ENCODE measurements at regions not wholly inside any gene's neighbourhood (a gene's known extent, or its start where the extent isn't known, plus 50 kb on each side); places are given as distances from the start of the nearest gene placed in this dataset.
"Not testable (repeated sequence)": the region's sequence is repeated elsewhere in the genome, so short reads cannot be mapped to it uniquely, and the experiment has no call there.

DNA sequence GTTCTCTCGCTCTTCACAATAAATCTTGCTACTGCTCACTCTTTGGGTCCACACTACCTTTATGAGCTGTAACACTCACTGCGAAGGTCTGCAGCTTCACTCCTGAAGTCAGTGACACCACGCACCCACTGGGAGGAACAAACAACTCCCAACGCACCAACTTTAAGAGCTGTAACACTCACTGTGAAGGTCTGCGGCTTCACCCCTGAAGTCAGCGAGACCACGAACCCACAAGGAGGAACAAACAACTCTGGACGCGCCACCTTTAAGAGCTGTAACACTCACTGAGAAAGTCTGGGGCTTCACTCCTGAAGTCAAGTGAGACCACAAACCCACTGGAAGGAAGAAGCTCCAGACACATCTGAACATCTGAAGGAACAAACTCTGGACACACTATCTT, 89.5 kb upstream of the ITM2A start:
- H3K27ac ChIP-seq (ENCODE audit: low read depth in 1 of 2, low read length in 2 of 2); H3K27me3 ChIP-seq (ENCODE audit: control insufficient read depth in 1 of 2, insufficient read depth in 2 of 2, low read length in 1 of 2); H3K4me1 ChIP-seq (ENCODE audit: control insufficient read depth in 1 of 2, insufficient read depth in 2 of 2, low read length in 2 of 2); intact Hi-C loops (cut with DNase I); H3K9me3 ChIP-seq (ENCODE audit: control insufficient read depth, low read length); H3K4me3 ChIP-seq (ENCODE audit: low read length in 2 of 2); DNase-seq; H3K36me3 ChIP-seq (ENCODE audit: control insufficient read depth in 1 of 2, insufficient read depth in 2 of 2, low read length in 1 of 2); ATAC-seq (ENCODE audit: low FRiP score): not testable (repeated sequence)
- WGBS, 2 donors, result 83 to 92% methylated on average over 9 of the region's 9 CpGs

DNA sequence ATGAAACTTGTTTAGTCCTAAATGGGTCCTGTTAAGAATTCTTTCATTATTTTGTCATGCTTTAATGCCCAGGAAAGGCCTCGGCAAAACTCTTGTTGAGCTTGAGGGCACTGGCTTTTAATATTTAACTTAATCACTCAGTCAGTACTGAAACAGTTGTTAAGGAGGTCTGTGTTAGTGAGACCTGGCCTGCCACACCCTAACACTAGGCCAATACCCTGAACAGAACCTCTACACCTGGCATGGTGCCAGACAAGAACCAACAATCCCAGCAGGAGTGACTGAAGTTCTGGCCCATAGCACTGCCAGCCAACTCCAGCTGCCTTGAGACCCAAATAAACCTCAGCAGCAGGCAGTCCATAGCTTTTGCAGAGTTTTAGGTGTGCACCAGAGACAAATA, 85.7 kb upstream of the ITM2A start:
- H3K27ac ChIP-seq (ENCODE audit: low read depth in 1 of 2, low read length in 2 of 2), result no peak overlapping the region
- H3K4me1 ChIP-seq (ENCODE audit: control insufficient read depth in 1 of 2, insufficient read depth in 2 of 2, low read length in 2 of 2), result no peaks in the 10 kb centered on the region
- no peak overlapping the region for H3K4me3 ChIP-seq (ENCODE audit: low read length in 2 of 2)
- ATAC-seq (ENCODE audit: low FRiP score) (no peak), DNase-seq (no peak)
- no peaks in the 10 kb centered on the region for H3K9me3 ChIP-seq (ENCODE audit: control insufficient read depth, low read length)
- intact Hi-C loops (cut with DNase I), result no loop called here
- H3K36me3 ChIP-seq (ENCODE audit: control insufficient read depth in 1 of 2, insufficient read depth in 2 of 2, low read length in 1 of 2), result no peaks in the 10 kb centered on the region
- no peaks in the 10 kb centered on the region for H3K27me3 ChIP-seq (ENCODE audit: control insufficient read depth in 1 of 2, insufficient read depth in 2 of 2, low read length in 1 of 2)
- 52 to 64% methylated on average over 1 of the region's 1 CpG for WGBS, 2 donors

DNA sequence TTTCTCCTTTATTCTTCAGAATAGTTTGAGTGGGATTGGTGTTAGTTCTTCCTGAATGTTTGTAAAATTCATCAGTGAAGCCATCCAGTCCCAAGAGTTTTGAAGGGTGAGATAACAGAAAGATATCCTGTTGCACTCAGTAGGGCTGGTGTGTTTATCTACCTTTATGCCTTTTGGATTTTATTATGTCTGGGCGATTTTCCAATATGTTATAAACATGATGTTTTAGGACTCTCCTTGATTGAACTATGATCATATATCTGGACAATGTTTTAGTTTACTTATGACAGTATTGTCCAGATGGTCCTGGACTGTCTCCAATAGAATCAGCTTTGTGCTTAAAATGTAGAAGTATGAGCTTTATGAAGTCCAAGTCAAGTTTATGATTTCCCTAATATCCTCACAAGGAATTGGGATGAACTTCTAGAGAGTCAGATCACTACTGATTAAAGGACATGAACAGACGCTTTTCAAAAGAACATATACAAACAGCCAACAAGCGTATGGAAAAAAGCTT, 77.6 kb upstream of the ITM2A start:
- no peak overlapping the region for H3K27ac ChIP-seq (ENCODE audit: low read depth in 1 of 2, low read length in 2 of 2)
- intact Hi-C loops (cut with DNase I), result no loop called here
- DNase-seq (no peak), ATAC-seq (ENCODE audit: low FRiP score) (no peak)
- H3K9me3 ChIP-seq (ENCODE audit: control insufficient read depth, low read length), result no peaks in the 10 kb centered on the region
- WGBS, 2 donors, result 68 to 79% methylated on average over 3 of the region's 3 CpGs
- no peak overlapping the region for H3K4me3 ChIP-seq (ENCODE audit: low read length in 2 of 2)
- H3K4me1 ChIP-seq (ENCODE audit: control insufficient read depth in 1 of 2, insufficient read depth in 2 of 2, low read length in 2 of 2), result no peaks in the 10 kb centered on the region
- no peaks in the 10 kb centered on the region for H3K36me3 ChIP-seq (ENCODE audit: control insufficient read depth in 1 of 2, insufficient read depth in 2 of 2, low read length in 1 of 2)
- no peaks in the 10 kb centered on the region for H3K27me3 ChIP-seq (ENCODE audit: control insufficient read depth in 1 of 2, insufficient read depth in 2 of 2, low read length in 1 of 2)

DNA sequence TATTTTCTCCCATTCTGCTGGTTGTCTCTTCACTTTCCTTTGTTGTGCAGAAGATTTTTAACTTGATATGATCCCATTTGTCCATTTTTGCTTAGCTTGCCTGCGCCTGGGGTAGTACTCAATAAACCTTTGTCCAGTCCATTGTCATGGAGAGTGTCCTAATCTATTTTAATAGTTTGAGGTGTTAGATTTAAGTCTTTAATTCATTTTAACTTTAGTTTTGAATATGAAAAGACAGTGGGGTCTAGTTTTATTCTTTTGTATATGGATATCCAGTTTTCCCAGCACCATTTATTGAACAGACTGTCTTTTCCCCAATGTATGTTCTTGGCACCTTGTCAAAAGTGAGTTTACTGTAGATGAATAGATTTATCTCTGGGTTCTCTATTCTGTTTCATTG, 76.0 kb upstream of the ITM2A start:
- Histone ChIP-seq H3K9me3 (ENCODE audit: control insufficient read depth, low read length) (no peaks in the 10 kb centered on the region), H3K4me3 (ENCODE audit: low read length in 2 of 2) (no peak overlapping the region), H3K4me1 (ENCODE audit: control insufficient read depth in 1 of 2, insufficient read depth in 2 of 2, low read length in 2 of 2) (no peaks in the 10 kb centered on the region), H3K27ac (ENCODE audit: low read depth in 1 of 2, low read length in 2 of 2) (no peak overlapping the region), H3K27me3 (ENCODE audit: control insufficient read depth in 1 of 2, insufficient read depth in 2 of 2, low read length in 1 of 2) (no peaks in the 10 kb centered on the region), H3K36me3 (ENCODE audit: control insufficient read depth in 1 of 2, insufficient read depth in 2 of 2, low read length in 1 of 2) (no peaks in the 10 kb centered on the region)
- ATAC-seq (ENCODE audit: low FRiP score) (no peak), DNase-seq (no peak)
- WGBS, 2 donors, result 67 to 87% methylated on average over 1 of the region's 1 CpG
- intact Hi-C loops (cut with DNase I), result no loop called here

DNA sequence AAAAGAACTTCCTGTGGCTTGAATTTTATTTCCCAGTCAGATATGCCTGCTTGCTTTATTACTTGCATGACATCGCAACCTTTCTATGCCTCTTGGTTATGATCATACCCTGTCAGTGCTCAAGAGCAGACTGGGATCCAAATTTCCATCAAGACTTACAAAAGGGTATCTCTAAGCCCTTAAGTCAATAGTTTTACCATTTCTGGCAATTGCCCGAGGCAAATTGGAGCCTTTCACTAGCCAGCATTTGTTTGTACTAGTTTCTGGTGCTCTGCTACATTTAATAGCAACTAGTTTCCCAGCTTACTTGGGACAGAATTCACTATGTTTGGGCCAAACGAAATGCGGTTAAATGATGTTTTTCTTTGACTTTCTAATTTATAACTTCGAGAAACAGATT, 73.2 kb upstream of the ITM2A start:
- no peaks in the 10 kb centered on the region for H3K36me3 ChIP-seq (ENCODE audit: control insufficient read depth in 1 of 2, insufficient read depth in 2 of 2, low read length in 1 of 2)
- H3K4me1 ChIP-seq (ENCODE audit: control insufficient read depth in 1 of 2, insufficient read depth in 2 of 2, low read length in 2 of 2), result no peaks in the 10 kb centered on the region
- intact Hi-C loops (cut with DNase I), result no loop called here
- H3K4me3 ChIP-seq (ENCODE audit: low read length in 2 of 2), result no peak overlapping the region
- DNase-seq (no peak), ATAC-seq (ENCODE audit: low FRiP score) (no peak)
- no peaks in the 10 kb centered on the region for H3K27me3 ChIP-seq (ENCODE audit: control insufficient read depth in 1 of 2, insufficient read depth in 2 of 2, low read length in 1 of 2)
- H3K9me3 ChIP-seq (ENCODE audit: control insufficient read depth, low read length), result no peaks in the 10 kb centered on the region
- WGBS, 2 donors, result 57 to 63% methylated on average over 5 of the region's 5 CpGs
- H3K27ac ChIP-seq (ENCODE audit: low read depth in 1 of 2, low read length in 2 of 2), result no peak overlapping the region
